BJ (cell line): ENCODE measurements at regions not wholly inside any gene's neighbourhood (a gene's known extent, or its start where the extent isn't known, plus 50 kb on each side); places are given as distances from the start of the nearest gene placed in this dataset.

Source experiments
- CTCF ChIA-PET: fragments of 350-600 bp; formaldehyde crosslinking; extraction: SDS; loops from one replicate; lab custom pipeline; 2021; ENCODE audit warnings: antibody characterized with exemption, inconsistent platforms; lab: Yijun Ruan, JAX
- POLR2A ChIA-PET: fragments of 300-600 bp; sonication (Branson Sonifier 250); formaldehyde crosslinking; extraction: SDS; loops from one replicate; lab custom pipeline; 2021; ENCODE audit warnings: antibody characterized with exemption; lab: Charles Lee
- DNase-seq: peaks from one replicate; pipeline ENCODE4 v3.0.0-alpha.2; 2011; ENCODE audit warnings: low read depth
- H3K27me3 ChIP-seq: 2 replicates; pipeline ENCODE4 v1.6.0; 2011; ENCODE audit warnings: low read length; ENCODE audit not compliant: control insufficient read depth, insufficient read depth
- H3K36me3 ChIP-seq: 2 replicates; pipeline ENCODE4 v1.5.1; 2011; ENCODE audit warnings: low read length; ENCODE audit not compliant: control insufficient read depth, insufficient read depth
- H3K4me3 ChIP-seq: 2 replicates; pipeline ENCODE4 v1.5.1; 2011; ENCODE audit warnings: low read depth, mild to moderate bottlenecking, control low read depth, low read length
- TF ChIP-seq, protein P1 (sequence below): IDR thresholded peaks from 2 replicates; pipeline ENCODE4 v1.5.1; 2011; ENCODE audit warnings: low read depth, mild to moderate bottlenecking, control low read depth, inconsistent platforms, low read length, moderate library complexity; ENCODE audit not compliant: insufficient read depth

DNA sequence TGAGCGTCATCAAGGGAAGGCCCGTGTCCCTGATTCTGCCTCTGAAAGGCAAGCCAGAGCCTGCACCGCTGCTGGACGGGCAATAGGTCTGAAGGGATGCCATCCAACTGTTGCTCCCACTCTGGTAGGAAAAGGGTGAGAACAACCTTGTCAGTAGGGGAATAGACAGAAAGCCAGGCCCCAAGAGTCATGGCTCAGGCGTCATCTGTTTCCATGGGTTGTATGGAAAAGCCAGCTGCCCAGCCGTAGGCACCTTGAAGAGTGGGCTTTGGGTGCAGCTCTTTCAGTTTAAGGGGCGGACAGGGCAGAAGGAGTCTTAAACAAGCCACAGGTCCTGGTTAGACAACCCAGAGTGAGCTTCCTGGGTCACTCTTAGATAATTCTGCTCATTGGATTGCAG, 66.5 kb downstream of the RNF6 start:
- no peak for DNase-seq
- no peaks in the 10 kb centered on the region for H3K27me3 ChIP-seq
- CTCF ChIA-PET: no interaction called here
- no peaks in the 10 kb centered on the region for H3K36me3 ChIP-seq
- TF ChIP-seq, protein P1, sequence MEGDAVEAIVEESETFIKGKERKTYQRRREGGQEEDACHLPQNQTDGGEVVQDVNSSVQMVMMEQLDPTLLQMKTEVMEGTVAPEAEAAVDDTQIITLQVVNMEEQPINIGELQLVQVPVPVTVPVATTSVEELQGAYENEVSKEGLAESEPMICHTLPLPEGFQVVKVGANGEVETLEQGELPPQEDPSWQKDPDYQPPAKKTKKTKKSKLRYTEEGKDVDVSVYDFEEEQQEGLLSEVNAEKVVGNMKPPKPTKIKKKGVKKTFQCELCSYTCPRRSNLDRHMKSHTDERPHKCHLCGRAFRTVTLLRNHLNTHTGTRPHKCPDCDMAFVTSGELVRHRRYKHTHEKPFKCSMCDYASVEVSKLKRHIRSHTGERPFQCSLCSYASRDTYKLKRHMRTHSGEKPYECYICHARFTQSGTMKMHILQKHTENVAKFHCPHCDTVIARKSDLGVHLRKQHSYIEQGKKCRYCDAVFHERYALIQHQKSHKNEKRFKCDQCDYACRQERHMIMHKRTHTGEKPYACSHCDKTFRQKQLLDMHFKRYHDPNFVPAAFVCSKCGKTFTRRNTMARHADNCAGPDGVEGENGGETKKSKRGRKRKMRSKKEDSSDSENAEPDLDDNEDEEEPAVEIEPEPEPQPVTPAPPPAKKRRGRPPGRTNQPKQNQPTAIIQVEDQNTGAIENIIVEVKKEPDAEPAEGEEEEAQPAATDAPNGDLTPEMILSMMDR: no peak
- POLR2A ChIA-PET: no interaction called here
- H3K4me3 ChIP-seq: no peak overlapping the region

DNA sequence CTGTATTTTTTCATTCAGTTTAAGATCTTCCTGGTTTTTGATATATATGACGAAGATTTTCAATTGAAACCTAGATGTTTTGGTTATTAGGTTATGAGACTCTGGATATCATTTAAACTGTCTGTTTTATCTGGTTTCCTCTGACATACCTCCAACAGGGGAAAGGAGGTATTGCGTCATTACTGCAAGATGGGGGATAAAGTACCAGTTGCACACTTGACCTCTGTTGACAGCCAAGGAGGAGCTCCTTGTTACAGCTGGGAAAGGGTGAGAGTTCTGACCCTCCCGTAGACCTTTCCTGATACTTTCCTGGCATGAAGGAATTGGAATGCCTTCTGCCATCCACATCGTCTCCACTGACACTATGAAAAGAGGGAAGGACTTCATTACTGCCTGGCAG, 82.0 kb upstream of the SHISA2 start:
- H3K27me3 ChIP-seq: no peaks in the 10 kb centered on the region
- H3K4me3 ChIP-seq: no peak overlapping the region
- TF ChIP-seq, protein P1: no peak
- no peaks in the 10 kb centered on the region for H3K36me3 ChIP-seq
- ChIA-PET POLR2A (no interaction called here), CTCF (no interaction called here)
- no peak for DNase-seq

DNA sequence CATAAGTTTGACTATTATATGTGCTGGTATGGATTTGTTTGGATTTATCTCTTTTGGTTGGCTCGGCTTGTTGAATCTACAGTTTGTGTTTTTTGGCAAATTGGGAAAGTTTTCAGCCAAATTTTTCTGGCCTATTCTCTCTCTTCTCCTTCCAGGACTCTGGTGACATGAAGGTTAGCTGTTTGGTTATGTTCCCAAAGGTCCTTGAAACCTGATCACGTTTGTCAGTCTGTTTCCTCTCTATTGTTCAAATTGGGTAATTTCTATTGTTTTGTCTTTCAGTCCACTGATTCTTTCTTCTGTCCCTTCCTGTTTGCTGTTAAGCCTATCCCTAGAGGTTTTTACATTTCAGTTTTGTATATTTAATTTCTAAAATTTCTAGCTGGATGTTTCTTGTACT, 81.5 kb upstream of the SHISA2 start:
- TF ChIP-seq, protein P1: no peak
- ChIA-PET POLR2A (no interaction called here), CTCF (no interaction called here)
- Histone ChIP-seq H3K36me3 (no peaks in the 10 kb centered on the region), H3K4me3 (no peak overlapping the region), H3K27me3 (no peaks in the 10 kb centered on the region)
- no peak for DNase-seq

DNA sequence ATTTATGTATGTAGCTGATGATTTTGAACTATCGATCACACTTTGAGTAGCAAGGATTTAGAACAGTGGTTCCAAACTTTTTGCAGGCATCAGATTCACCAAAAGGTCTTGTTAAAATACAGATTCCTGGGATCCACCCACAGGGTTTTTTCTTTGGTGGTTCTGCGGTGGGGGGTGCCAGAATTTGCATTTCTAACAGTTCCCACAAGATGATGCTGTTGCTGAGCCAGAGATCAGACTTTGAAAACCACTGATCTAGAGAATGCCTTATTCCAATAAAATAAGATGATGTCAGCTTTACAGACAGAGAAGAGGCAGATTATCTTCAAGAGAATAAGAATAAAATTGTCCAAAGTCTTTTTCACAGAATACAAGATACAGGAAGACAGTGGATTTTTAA, 80.9 kb upstream of the SHISA2 start:
- ChIA-PET CTCF (no interaction called here), POLR2A (no interaction called here)
- Histone ChIP-seq H3K36me3 (no peaks in the 10 kb centered on the region), H3K4me3 (no peak overlapping the region), H3K27me3 (no peaks in the 10 kb centered on the region)
- TF ChIP-seq, protein P1: peak; percentile 25; the same call in 1 of the 2 replicates
- DNase-seq: no peak

DNA sequence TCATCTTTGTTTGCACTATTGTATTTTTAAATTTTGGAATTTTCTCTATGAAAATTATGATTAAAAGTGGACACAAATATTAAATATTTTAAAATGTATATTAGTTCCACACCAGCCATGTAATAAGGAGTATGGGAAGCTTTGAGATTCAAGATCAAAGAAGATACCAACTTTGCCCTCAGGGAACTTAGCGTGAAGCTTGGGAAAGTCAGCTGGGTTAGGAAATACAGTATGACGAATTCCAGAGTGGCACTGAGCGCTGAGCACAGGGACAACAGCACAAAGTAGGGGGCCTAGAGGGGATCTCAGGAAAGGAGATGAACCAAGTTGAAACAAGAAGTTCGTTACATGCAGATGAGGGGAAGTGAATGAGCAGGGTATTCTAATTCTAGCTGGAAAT, 76.9 kb upstream of the SHISA2 start:
- no peak for DNase-seq
- ChIA-PET CTCF (no interaction called here), POLR2A (no interaction called here)
- H3K36me3 ChIP-seq: no peaks in the 10 kb centered on the region
- H3K27me3 ChIP-seq: no peaks in the 10 kb centered on the region
- no peak overlapping the region for H3K4me3 ChIP-seq
- TF ChIP-seq, protein P1: no peak
